ENCODE measurements at regions not wholly inside any gene's neighbourhood (a gene's known extent, or its start where the extent isn't known, plus 50 kb on each side); places are given as distances from the start of the nearest gene placed in this dataset.
"Not testable (repeated sequence)": the region's sequence is repeated elsewhere in the genome, so short reads cannot be mapped to it uniquely, and the experiment has no call there.

DNA sequence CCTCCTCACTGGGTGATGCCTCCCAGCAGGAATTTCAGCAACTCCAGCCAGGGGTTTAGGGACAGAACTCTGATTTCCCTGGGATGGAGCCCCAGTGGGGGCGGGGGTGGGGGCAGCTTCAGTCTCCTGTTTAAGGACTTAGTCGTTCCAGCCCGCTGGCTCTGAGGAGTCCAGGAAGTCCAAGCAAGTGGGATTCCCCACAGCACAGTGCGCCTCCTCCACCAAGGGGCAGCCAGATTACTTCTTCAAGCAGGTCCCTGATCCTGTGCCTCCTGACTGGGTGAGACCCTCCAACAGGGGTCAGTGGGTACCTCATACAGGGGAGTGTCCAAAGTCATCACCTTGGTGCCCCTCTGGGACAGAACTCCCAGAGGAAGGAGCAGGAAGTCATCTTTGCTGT lies 1438.4 kb upstream of the B3GALT2 start:
- H3K4me3 ChIP-seq (ENCODE audit: low read length) = no peak overlapping the region
- no peaks in the 10 kb centered on the region for H3K27me3 ChIP-seq (ENCODE audit: control insufficient read depth, insufficient read depth, low read length, poor library complexity, severe bottlenecking)
- H3K27ac ChIP-seq (ENCODE audit: low read depth, low read length) = no peak overlapping the region
- H3K4me1 ChIP-seq (ENCODE audit: control insufficient read depth, insufficient read depth, low read length) = no peaks in the 10 kb centered on the region
- Mint-ChIP-seq H3K9me3 (no peaks in the 10 kb centered on the region), H3K27ac (no peak overlapping the region), H3K4me1 (no peaks in the 10 kb centered on the region), H3K36me3 (ENCODE audit: low read depth) (no peaks in the 10 kb centered on the region), H3K27me3 (ENCODE audit: insufficient read depth) (no peaks in the 10 kb centered on the region), H3K4me3 (no peak overlapping the region)
- H3K9ac ChIP-seq (ENCODE audit: extremely low read depth, low read length, poor library complexity, severe bottlenecking) = no peak overlapping the region
- H3K36me3 ChIP-seq (ENCODE audit: control insufficient read depth, insufficient read depth, low read length) = no peaks in the 10 kb centered on the region
- WGBS, 2 experiments (ENCODE audit: insufficient coverage in 1 of 2, insufficient read length in 1 of 2) = 91 to 100% methylated on average over 1 to 4 of the region's 4 CpGs
- peak; percentile 47 for DNase-seq
- no peaks in the 10 kb centered on the region for H3K9me3 ChIP-seq (ENCODE audit: control insufficient read depth, low read length)
- TF ChIP-seq, protein P1, sequence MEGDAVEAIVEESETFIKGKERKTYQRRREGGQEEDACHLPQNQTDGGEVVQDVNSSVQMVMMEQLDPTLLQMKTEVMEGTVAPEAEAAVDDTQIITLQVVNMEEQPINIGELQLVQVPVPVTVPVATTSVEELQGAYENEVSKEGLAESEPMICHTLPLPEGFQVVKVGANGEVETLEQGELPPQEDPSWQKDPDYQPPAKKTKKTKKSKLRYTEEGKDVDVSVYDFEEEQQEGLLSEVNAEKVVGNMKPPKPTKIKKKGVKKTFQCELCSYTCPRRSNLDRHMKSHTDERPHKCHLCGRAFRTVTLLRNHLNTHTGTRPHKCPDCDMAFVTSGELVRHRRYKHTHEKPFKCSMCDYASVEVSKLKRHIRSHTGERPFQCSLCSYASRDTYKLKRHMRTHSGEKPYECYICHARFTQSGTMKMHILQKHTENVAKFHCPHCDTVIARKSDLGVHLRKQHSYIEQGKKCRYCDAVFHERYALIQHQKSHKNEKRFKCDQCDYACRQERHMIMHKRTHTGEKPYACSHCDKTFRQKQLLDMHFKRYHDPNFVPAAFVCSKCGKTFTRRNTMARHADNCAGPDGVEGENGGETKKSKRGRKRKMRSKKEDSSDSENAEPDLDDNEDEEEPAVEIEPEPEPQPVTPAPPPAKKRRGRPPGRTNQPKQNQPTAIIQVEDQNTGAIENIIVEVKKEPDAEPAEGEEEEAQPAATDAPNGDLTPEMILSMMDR (conservative IDR thresholded peaks at IDR 0.05) = no peak

DNA sequence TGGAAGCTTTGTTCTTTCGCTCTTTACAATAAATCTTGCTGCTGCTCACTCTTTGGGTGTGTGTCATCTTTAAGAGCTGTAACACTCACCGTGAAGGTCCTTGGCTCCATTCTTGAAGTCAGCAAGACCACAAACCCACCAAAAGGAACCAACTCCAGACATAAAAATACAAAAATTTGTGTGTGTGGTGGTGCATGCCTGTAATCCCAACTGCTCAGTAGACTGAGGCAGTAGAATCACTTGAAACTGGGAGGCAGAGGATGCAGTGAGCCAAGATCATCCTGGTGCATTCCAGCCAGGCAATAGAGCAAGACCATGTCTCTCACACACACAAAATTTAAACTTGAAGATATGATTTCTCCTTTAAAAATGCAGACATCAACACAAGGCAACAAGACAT lies 1431.7 kb upstream of the B3GALT2 start:
- Histone ChIP-seq H3K27ac (ENCODE audit: low read depth, low read length) (no peak overlapping the region), H3K4me1 (ENCODE audit: control insufficient read depth, insufficient read depth, low read length) (no peaks in the 10 kb centered on the region), H3K4me3 (ENCODE audit: low read length) (no peak overlapping the region), H3K27me3 (ENCODE audit: control insufficient read depth, insufficient read depth, low read length, poor library complexity, severe bottlenecking) (no peaks in the 10 kb centered on the region), H3K9me3 (ENCODE audit: control insufficient read depth, low read length) (no peaks in the 10 kb centered on the region), H3K9ac (ENCODE audit: extremely low read depth, low read length, poor library complexity, severe bottlenecking) (no peak overlapping the region), H3K36me3 (ENCODE audit: control insufficient read depth, insufficient read depth, low read length) (no peaks in the 10 kb centered on the region)
- H3K4me3 Mint-ChIP-seq = no peak overlapping the region
- TF ChIP-seq, protein P1 (conservative IDR thresholded peaks at IDR 0.05) = no peak
- H3K4me1 Mint-ChIP-seq = no peaks in the 10 kb centered on the region
- 86 to 95% methylated on average over 1 to 2 of the region's 2 CpGs for WGBS, 2 experiments (ENCODE audit: insufficient coverage in 1 of 2, insufficient read length in 1 of 2)
- no peak overlapping the region for H3K27ac Mint-ChIP-seq
- H3K27me3 Mint-ChIP-seq (ENCODE audit: insufficient read depth) = no peaks in the 10 kb centered on the region
- H3K9me3 Mint-ChIP-seq = peaks cover 18% of the 10 kb centered on the region
- no peaks in the 10 kb centered on the region for H3K36me3 Mint-ChIP-seq (ENCODE audit: low read depth)
- no peak for DNase-seq

DNA sequence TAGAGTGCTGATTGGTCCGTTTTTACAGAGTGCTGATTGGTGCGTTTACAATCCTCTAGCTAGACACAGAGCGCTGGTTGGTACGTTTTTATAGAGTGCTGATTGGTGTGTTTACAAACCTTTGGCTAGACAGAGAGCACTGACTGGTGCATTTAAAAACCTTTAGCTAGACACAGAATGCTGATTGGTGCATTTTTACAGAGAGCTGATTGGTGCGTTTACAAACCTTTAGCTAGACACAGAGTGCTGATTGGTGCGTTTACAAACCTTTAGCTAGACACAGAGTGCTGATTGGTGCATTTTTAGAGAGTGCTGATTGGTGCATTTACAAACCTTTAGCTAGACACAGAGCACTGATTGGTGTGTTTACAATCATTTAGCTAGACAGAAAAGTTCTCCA lies 1430.9 kb upstream of the B3GALT2 start:
- H3K4me1 ChIP-seq (ENCODE audit: control insufficient read depth, insufficient read depth, low read length); H3K27me3 ChIP-seq (ENCODE audit: control insufficient read depth, insufficient read depth, low read length, poor library complexity, severe bottlenecking); DNase-seq; H3K27me3 Mint-ChIP-seq (ENCODE audit: insufficient read depth); H3K4me3 Mint-ChIP-seq; H3K4me1 Mint-ChIP-seq; H3K36me3 Mint-ChIP-seq (ENCODE audit: low read depth); H3K27ac ChIP-seq (ENCODE audit: low read depth, low read length); H3K36me3 ChIP-seq (ENCODE audit: control insufficient read depth, insufficient read depth, low read length); H3K9me3 ChIP-seq (ENCODE audit: control insufficient read depth, low read length); H3K4me3 ChIP-seq (ENCODE audit: low read length); H3K9ac ChIP-seq (ENCODE audit: extremely low read depth, low read length, poor library complexity, severe bottlenecking); H3K27ac Mint-ChIP-seq: not testable (repeated sequence)
- H3K9me3 Mint-ChIP-seq = peaks cover 18% of the 10 kb centered on the region
- 90% methylated on average over 4 to 6 of the region's 6 CpGs for WGBS, 2 experiments (ENCODE audit: insufficient coverage in 1 of 2, insufficient read length in 1 of 2)

DNA sequence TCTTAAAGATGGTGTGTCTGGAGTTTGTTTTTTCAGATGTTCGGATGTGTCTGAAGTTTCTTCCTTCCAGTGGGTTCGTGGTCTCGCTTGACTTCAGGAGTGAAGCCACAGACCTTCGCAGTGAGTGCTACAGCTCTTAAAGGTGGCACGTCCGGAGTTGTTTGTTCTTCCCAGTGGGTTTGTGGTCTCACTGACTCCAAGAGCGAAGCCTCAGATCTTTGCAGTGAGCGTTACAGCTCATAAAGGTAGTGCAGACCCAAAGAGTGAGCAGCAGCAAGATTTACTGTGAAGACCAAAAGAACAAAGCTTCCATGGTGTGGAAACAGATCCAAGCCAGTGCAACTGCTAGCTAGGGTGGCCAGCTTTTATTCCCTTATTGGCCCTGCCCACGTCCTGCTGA lies 1430.4 kb upstream of the B3GALT2 start:
- H3K4me1 ChIP-seq (ENCODE audit: control insufficient read depth, insufficient read depth, low read length) = no peaks in the 10 kb centered on the region
- Mint-ChIP-seq H3K4me3 (no peak overlapping the region), H3K27ac (no peak overlapping the region)

More for the DNA sequence above, 1430.4 kb upstream of the B3GALT2 start:
- H3K9me3 Mint-ChIP-seq = peaks cover 18% of the 10 kb centered on the region
- no peaks in the 10 kb centered on the region for H3K36me3 Mint-ChIP-seq (ENCODE audit: low read depth)
- WGBS, 2 experiments (ENCODE audit: insufficient coverage in 1 of 2, insufficient read length in 1 of 2) = 72 to 83% methylated on average over 6 to 9 of the region's 9 CpGs
- Histone ChIP-seq H3K4me3 (ENCODE audit: low read length) (no peak overlapping the region), H3K9ac (ENCODE audit: extremely low read depth, low read length, poor library complexity, severe bottlenecking) (no peak overlapping the region), H3K36me3 (ENCODE audit: control insufficient read depth, insufficient read depth, low read length) (no peaks in the 10 kb centered on the region), H3K27ac (ENCODE audit: low read depth, low read length) (no peak overlapping the region), H3K27me3 (ENCODE audit: control insufficient read depth, insufficient read depth, low read length, poor library complexity, severe bottlenecking) (no peaks in the 10 kb centered on the region), H3K9me3 (ENCODE audit: control insufficient read depth, low read length) (no peaks in the 10 kb centered on the region)
- no peaks in the 10 kb centered on the region for H3K27me3 Mint-ChIP-seq (ENCODE audit: insufficient read depth)
- TF ChIP-seq, protein P1 (conservative IDR thresholded peaks at IDR 0.05) = no peak
- no peaks in the 10 kb centered on the region for H3K4me1 Mint-ChIP-seq
- DNase-seq = no peak
